Natural killer cell (primary cell): ENCODE measurements at regions not wholly inside any gene's neighbourhood (a gene's known extent, or its start where the extent isn't known, plus 50 kb on each side); places are given as distances from the start of the nearest gene placed in this dataset.
"Not testable (repeated sequence)": the region's sequence is repeated elsewhere in the genome, so short reads cannot be mapped to it uniquely, and the experiment has no call there.

Source experiments
- ATAC-seq, 3 donors: fragments of 150-1000 bp in 2 of 3; fragments of 200-7000 bp in 1 of 3; cut with Tn5 transposase; 1 replicate in 1 of 3; 2 replicates in 2 of 3; pipeline ENCODE4 v1.10.0; 2021; ENCODE audit warnings: mild to moderate bottlenecking in 2 of 3, moderate library complexity in 2 of 3
- DNase-seq, 2 donors: peaks; one replicate each; pipeline versions ENCODE4 v3.0.0 to v3.0.0-alpha.2; 2013 to 2021; ENCODE audit warnings: mixed read lengths in 1 of 2
- H3K27ac ChIP-seq: one replicate; pipeline ENCODE4 v1.5.1; 2013; ENCODE audit warnings: mild to moderate bottlenecking, low read length
- H3K27me3 ChIP-seq: one replicate; pipeline ENCODE4 v1.6.1; 2013; ENCODE audit warnings: low read length; ENCODE audit not compliant: control insufficient read depth, insufficient read depth
- H3K36me3 ChIP-seq: one replicate; pipeline ENCODE4 v1.6.1; 2013; ENCODE audit warnings: low read length; ENCODE audit not compliant: control insufficient read depth, insufficient read depth
- H3K4me1 ChIP-seq: one replicate; pipeline ENCODE4 v1.6.1; 2013; ENCODE audit warnings: low read length; ENCODE audit not compliant: control insufficient read depth, insufficient read depth
- H3K4me3 ChIP-seq: one replicate; pipeline ENCODE4 v1.5.1; 2013; ENCODE audit warnings: low read length
- H3K9me3 ChIP-seq: one replicate; pipeline ENCODE4 v1.6.1; 2013; ENCODE audit warnings: low read length; ENCODE audit not compliant: control insufficient read depth, insufficient read depth
- H3K27ac Mint-ChIP-seq, 2 donors: one replicate each; pipeline ENCODE4 v1.8.0; 2022; ENCODE audit warnings: mild to moderate bottlenecking in 2 of 2, mixed read lengths in 2 of 2, moderate library complexity in 1 of 2
- H3K27me3 Mint-ChIP-seq, 2 donors: one replicate each; pipeline ENCODE4 v1.8.0; 2022; ENCODE audit warnings: low read depth in 2 of 2, mixed read lengths in 2 of 2
- H3K36me3 Mint-ChIP-seq: one replicate; pipeline ENCODE4 v1.8.0; 2022; ENCODE audit warnings: mixed read lengths
- H3K4me1 Mint-ChIP-seq, 2 donors: one replicate each; pipeline ENCODE4 v1.8.0; 2022; ENCODE audit warnings: mixed read lengths in 2 of 2
- H3K4me3 Mint-ChIP-seq: one replicate; pipeline ENCODE4 v1.8.0; 2022; ENCODE audit warnings: mild to moderate bottlenecking, moderate library complexity, mixed read lengths
- H3K9me3 Mint-ChIP-seq, 2 donors: one replicate each; pipeline ENCODE4 v1.8.0; 2022; ENCODE audit warnings: mixed read lengths in 2 of 2
- WGBS: methylation state at CpG from one replicate; pipeline ENCODE4 v1.1.7; 2013; ENCODE audit warnings: missing lambda C conversion rate; ENCODE audit not compliant: insufficient coverage; 5-methylcytosine and 5-hydroxymethylcytosine counted together
- intact Hi-C: fragments of 100-400 bp; cut with micrococcal nuclease; formaldehyde crosslinking; loops from one replicate; pipeline ENCODE4 v1.14.2; 2022
- TF ChIP-seq, protein P1 (sequence below): fragments of 200-600 bp; IDR thresholded peaks from one replicate; pipeline ENCODE4 v1.8.0; 2022; ENCODE audit warnings: antibody characterized with exemption

- no peaks in the 10 kb centered on the region for H3K36me3 Mint-ChIP-seq
- no peaks in the 10 kb centered on the region for H3K9me3 Mint-ChIP-seq
- Histone ChIP-seq H3K4me3 (no peak overlapping the region), H3K27me3 (no peaks in the 10 kb centered on the region), H3K9me3 (no peaks in the 10 kb centered on the region), H3K4me1 (no peaks in the 10 kb centered on the region), H3K36me3 (no peaks in the 10 kb centered on the region), H3K27ac (no peak overlapping the region)
- H3K27me3 Mint-ChIP-seq, result peaks cover 5 to 14% of the 10 kb centered on the region in 2 donors
- WGBS, result 90% methylated on average over 11 of the region's 11 CpGs
- intact Hi-C loops, result no loop called here
- no peak for ATAC-seq
- H3K4me1 Mint-ChIP-seq, result no peaks in the 10 kb centered on the region
- TF ChIP-seq, protein P1, sequence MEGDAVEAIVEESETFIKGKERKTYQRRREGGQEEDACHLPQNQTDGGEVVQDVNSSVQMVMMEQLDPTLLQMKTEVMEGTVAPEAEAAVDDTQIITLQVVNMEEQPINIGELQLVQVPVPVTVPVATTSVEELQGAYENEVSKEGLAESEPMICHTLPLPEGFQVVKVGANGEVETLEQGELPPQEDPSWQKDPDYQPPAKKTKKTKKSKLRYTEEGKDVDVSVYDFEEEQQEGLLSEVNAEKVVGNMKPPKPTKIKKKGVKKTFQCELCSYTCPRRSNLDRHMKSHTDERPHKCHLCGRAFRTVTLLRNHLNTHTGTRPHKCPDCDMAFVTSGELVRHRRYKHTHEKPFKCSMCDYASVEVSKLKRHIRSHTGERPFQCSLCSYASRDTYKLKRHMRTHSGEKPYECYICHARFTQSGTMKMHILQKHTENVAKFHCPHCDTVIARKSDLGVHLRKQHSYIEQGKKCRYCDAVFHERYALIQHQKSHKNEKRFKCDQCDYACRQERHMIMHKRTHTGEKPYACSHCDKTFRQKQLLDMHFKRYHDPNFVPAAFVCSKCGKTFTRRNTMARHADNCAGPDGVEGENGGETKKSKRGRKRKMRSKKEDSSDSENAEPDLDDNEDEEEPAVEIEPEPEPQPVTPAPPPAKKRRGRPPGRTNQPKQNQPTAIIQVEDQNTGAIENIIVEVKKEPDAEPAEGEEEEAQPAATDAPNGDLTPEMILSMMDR, result no peak
- H3K4me3 Mint-ChIP-seq, result no peak overlapping the region
- no peak overlapping the region for H3K27ac Mint-ChIP-seq
- DNase-seq, result no peak
These were observed 173.6 kb upstream of the RAB6C start for GRCh38 chr2:129805899-129806298.

- Mint-ChIP-seq H3K4me1 (no peaks in the 10 kb centered on the region), H3K4me3 (no peak overlapping the region), H3K27me3 (peaks cover 10 to 14% of the 10 kb centered on the region in 2 donors), H3K36me3 (no peaks in the 10 kb centered on the region), H3K9me3 (no peaks in the 10 kb centered on the region), H3K27ac (no peak overlapping the region)
- DNase-seq (no peak), ATAC-seq (no peak)
- Histone ChIP-seq H3K9me3 (no peaks in the 10 kb centered on the region), H3K4me1 (no peaks in the 10 kb centered on the region), H3K27me3 (no peaks in the 10 kb centered on the region), H3K27ac (no peak overlapping the region), H3K36me3 (no peaks in the 10 kb centered on the region), H3K4me3 (no peak overlapping the region)
- WGBS, result 93% methylated on average over 7 of the region's 8 CpGs
- TF ChIP-seq, protein P1, result no peak
- intact Hi-C loops, result no loop called here
These were observed 173.1 kb upstream of the RAB6C start for GRCh38 chr2:129806317-129806716.

DNA sequence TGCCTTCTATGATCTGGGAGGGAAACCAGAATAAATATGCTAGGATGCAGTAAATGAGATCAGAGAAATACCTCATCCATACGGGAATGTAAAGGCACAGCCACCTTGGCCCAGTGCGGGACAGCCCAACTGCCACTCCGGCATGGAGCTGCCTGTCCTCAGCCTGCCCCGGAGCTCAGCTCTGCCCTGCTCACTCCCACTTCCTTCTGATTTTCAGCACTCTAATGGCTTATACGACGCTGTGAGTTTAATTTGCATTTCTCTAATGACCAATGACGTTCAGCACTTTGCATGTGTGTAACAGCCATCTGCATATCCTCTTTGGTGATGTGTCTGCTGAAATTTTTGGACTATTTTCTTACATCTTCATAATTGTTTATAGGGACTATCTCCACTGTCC, 172.5 kb upstream of the RAB6C start:
- Histone ChIP-seq H3K27ac (no peak overlapping the region), H3K4me1 (no peaks in the 10 kb centered on the region), H3K9me3 (no peaks in the 10 kb centered on the region), H3K27me3 (no peaks in the 10 kb centered on the region), H3K36me3 (no peaks in the 10 kb centered on the region), H3K4me3 (no peak overlapping the region)
- H3K36me3 Mint-ChIP-seq, result no peaks in the 10 kb centered on the region
- H3K4me3 Mint-ChIP-seq, result no peak overlapping the region
- H3K27ac Mint-ChIP-seq, result no peak overlapping the region
- H3K4me1 Mint-ChIP-seq, result no peaks in the 10 kb centered on the region
- ATAC-seq (no peak), DNase-seq (no peak)
- intact Hi-C loops, result no loop called here
- WGBS, result 80% methylated on average over 7 of the region's 7 CpGs
- H3K9me3 Mint-ChIP-seq, result no peaks in the 10 kb centered on the region
- TF ChIP-seq, protein P1, result no peak
- H3K27me3 Mint-ChIP-seq, result peaks cover 9 to 10% of the 10 kb centered on the region in 2 donors

- H3K36me3 ChIP-seq, intact Hi-C loops, H3K4me3 Mint-ChIP-seq, H3K9me3 Mint-ChIP-seq, H3K27ac Mint-ChIP-seq, ATAC-seq, H3K9me3 ChIP-seq, H3K27me3 Mint-ChIP-seq, H3K4me1 ChIP-seq, H3K27me3 ChIP-seq, H3K27ac ChIP-seq, H3K4me3 ChIP-seq, DNase-seq, H3K4me1 Mint-ChIP-seq, H3K36me3 Mint-ChIP-seq: not testable (repeated sequence)
- WGBS, result 92% methylated on average over 20 of the region's 22 CpGs
These were observed 171.7 kb upstream of the RAB6C start for GRCh38 chr2:129807642-129808338.
